Chondrocyte (in vitro differentiated cells): ENCODE measurements at regions not wholly inside any gene's neighbourhood (a gene's known extent, or its start where the extent isn't known, plus 50 kb on each side); places are given as distances from the start of the nearest gene placed in this dataset.

Experiments used
- DNase-seq: peaks from one replicate; pipeline ENCODE4 v3.0.0; 2021; ENCODE audit warnings: mixed read lengths, low spot score
- H3K27ac Mint-ChIP-seq: one replicate; pipeline ENCODE4 v1.8.0; 2021; ENCODE audit warnings: mild to moderate bottlenecking, moderate library complexity, mixed read lengths; ENCODE audit not compliant: unreplicated experiment
- H3K27me3 Mint-ChIP-seq: 2 replicates; pipeline ENCODE4 v1.8.0; 2021; ENCODE audit warnings: low read depth, mixed read lengths
- H3K36me3 Mint-ChIP-seq: 2 replicates; pipeline ENCODE4 v1.8.0; 2021; ENCODE audit warnings: low read depth, mixed read lengths
- H3K4me1 Mint-ChIP-seq: 2 replicates; pipeline ENCODE4 v1.8.0; 2021; ENCODE audit warnings: low read depth, mild to moderate bottlenecking, mixed read lengths
- H3K4me3 Mint-ChIP-seq: one replicate; pipeline ENCODE4 v1.8.0; 2021; ENCODE audit warnings: mild to moderate bottlenecking, moderate library complexity, mixed read lengths; ENCODE audit not compliant: unreplicated experiment
- H3K9me3 Mint-ChIP-seq: 2 replicates; pipeline ENCODE4 v1.8.0; 2021; ENCODE audit warnings: low read depth, mixed read lengths
- CTCF ChIP-seq: fragments of 200-600 bp; sonication (generic); IDR thresholded peaks from 2 replicates; pipeline ENCODE4 v1.5.0; 2021; ENCODE audit warnings: antibody characterized with exemption, mild to moderate bottlenecking, moderate library complexity

GRCh38 chr5:104739503-104739902 lies 1176.9 kb upstream of the NUDT12 start:
- DNase-seq = no peak
- Mint-ChIP-seq H3K27me3 (no peaks in the 10 kb centered on the region), H3K4me3 (no peak overlapping the region), H3K4me1 (no peaks in the 10 kb centered on the region), H3K9me3 (peaks cover 21% of the 10 kb centered on the region), H3K27ac (no peak overlapping the region), H3K36me3 (no peaks in the 10 kb centered on the region)
- no peak for TF ChIP-seq CTCF

GRCh38 chr5:104736073-104736472 lies 1173.5 kb upstream of the NUDT12 start:
- Mint-ChIP-seq H3K4me1 (no peaks in the 10 kb centered on the region), H3K4me3 (no peak overlapping the region), H3K9me3 (peaks cover 11% of the 10 kb centered on the region), H3K27me3 (no peaks in the 10 kb centered on the region), H3K36me3 (no peaks in the 10 kb centered on the region), H3K27ac (no peak overlapping the region)
- no peak for DNase-seq
- no peak for TF ChIP-seq CTCF

- H3K4me1 Mint-ChIP-seq = no peaks in the 10 kb centered on the region
- TF ChIP-seq CTCF = peak; percentile 31
- DNase-seq = no peak
- H3K9me3 Mint-ChIP-seq = peaks cover 11% of the 10 kb centered on the region
- H3K4me3 Mint-ChIP-seq = no peak overlapping the region
- no peaks in the 10 kb centered on the region for H3K27me3 Mint-ChIP-seq
- no peaks in the 10 kb centered on the region for H3K36me3 Mint-ChIP-seq
- no peak overlapping the region for H3K27ac Mint-ChIP-seq
Measured at GRCh38 chr5:104734046-104734445, 1171.5 kb upstream of the NUDT12 start.

- Mint-ChIP-seq H3K36me3 (no peaks in the 10 kb centered on the region), H3K4me1 (no peaks in the 10 kb centered on the region), H3K27me3 (no peaks in the 10 kb centered on the region), H3K9me3 (peaks cover 6% of the 10 kb centered on the region), H3K4me3 (no peak overlapping the region), H3K27ac (no peak overlapping the region)
- TF ChIP-seq CTCF = no peak
- no peak for DNase-seq
Measured at GRCh38 chr5:104733063-104733669, 1170.6 kb upstream of the NUDT12 start.

- DNase-seq = no peak
- H3K9me3 Mint-ChIP-seq = peaks cover 6% of the 10 kb centered on the region
- H3K4me3 Mint-ChIP-seq = no peak overlapping the region
- H3K27me3 Mint-ChIP-seq = no peaks in the 10 kb centered on the region
- no peak overlapping the region for H3K27ac Mint-ChIP-seq
- no peaks in the 10 kb centered on the region for H3K36me3 Mint-ChIP-seq
- H3K4me1 Mint-ChIP-seq = no peaks in the 10 kb centered on the region
- no peak for TF ChIP-seq CTCF
Measured at GRCh38 chr5:104731331-104731730, 1168.7 kb upstream of the NUDT12 start.
